NT2/D1 (cell line): ENCODE measurements at regions not wholly inside any gene's neighbourhood (a gene's known extent, or its start where the extent isn't known, plus 50 kb on each side); places are given as distances from the start of the nearest gene placed in this dataset.

Experiments
- SUZ12 ChIP-seq: IDR thresholded peaks from 2 replicates; pipeline ENCODE4 v1.6.1; 2011; ENCODE audit not compliant: insufficient read length, insufficient read depth; ENCODE audit errors: extremely low read depth
- ZNF274 ChIP-seq: IDR thresholded peaks from 2 replicates; pipeline ENCODE4 v1.6.1; 2011; ENCODE audit warnings: mild to moderate bottlenecking, low read depth, low read length

- TF ChIP-seq SUZ12 (no peak), ZNF274 (no peak)
Observed at GRCh38 chr1:193451001-193451400, 264.6 kb upstream of the B3GALT2 start.
